ENCODE measurements at regions not wholly inside any gene's neighbourhood (a gene's known extent, or its start where the extent isn't known, plus 50 kb on each side); places are given as distances from the start of the nearest gene placed in this dataset.
"Not testable (repeated sequence)": the region's sequence is repeated elsewhere in the genome, so short reads cannot be mapped to it uniquely, and the experiment has no call there.

DNA sequence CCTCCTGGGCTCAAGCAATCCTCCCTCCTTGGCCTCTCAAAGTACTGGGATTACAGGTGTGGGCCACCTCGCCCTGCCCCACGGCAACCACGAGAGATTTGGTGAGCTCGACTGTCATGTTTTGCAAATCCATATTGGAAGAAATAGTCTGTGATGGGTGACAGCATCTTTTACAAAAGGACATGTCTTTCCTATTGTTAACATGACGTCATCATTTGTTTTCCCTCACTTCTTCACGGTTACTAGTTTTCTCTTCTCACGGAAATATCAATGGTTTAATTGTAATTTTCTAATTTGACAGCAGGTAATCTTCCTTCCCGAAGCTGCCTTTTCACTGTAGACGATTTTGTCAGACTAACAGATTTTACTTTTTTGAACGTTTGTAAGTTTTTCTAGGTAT lies 110.8 kb upstream of the GREM2 start:
- DNase-seq, result no peak

DNA sequence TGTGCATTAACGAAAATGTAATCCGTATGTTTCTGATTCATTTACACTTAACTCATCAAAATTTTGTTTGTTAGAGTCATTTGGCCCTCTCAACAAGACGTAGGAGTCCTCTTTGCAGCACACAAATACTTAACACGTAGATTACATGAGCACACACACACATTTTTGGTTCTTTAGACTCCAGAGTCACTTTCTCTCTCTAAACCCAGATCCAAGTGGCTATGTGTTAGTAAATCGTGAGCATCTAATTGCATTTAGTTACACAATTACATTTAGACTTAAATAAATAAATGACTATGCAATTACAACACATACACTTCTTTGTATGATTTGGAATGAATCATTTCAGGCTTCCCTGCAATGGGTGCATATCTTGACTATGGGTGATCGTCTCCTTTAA lies 109.0 kb upstream of the GREM2 start:
- no peak for DNase-seq

DNA sequence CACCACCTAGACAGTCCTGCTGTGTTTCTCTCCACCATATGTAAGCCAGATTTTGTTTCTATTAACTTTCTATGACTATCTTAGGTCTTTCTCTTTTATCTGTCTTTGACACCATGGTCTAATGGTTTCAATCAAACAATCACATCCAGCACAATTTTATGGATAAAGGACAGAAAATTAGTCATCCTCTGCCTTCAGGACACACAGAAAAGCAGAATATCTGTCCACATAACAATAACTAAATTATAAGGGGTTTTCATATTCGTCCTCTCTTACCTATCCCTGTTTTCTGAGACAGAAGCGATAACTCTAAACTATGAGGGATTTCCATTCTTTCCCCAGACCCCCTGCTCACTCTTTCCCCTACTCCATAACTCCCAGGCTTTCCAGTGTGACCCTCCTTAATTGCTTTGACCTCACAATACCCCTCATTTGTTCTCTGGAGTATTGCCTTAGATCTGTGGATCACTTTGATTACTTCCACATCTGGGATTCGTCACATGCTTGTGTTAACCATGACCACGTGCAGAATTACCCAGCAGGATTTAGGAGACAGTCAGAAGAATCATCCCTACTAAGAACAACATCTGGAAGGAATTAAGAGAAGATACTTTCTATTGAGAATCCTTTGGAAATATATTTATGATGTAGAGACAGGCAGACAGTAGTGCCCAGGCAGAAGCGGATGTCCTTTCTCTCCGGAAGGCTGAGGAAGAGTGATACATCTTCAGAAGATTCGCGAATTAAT lies 108.2 kb upstream of the GREM2 start:
- DNase-seq, result peak; percentile 57

DNA sequence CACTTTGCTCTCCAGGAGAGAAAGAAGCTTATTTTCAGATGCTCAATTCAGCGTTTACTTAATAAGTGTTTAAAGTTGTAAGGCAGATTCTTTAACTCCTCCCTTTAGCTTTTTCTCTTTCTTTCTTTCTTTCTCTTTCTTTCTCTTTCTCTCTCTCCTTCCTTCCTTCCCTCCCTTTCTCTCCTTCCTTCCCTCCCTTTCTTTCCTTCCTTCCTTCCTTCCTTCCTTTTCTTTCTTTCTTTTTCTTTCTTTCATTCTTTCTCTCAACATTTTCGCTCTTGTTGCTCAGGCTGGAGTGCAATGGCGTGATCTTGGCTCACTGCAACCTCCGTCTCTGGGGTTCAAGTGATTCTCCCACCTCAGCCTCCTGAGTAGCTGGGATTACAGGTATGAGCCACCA lies 104.6 kb upstream of the GREM2 start:
- not testable (repeated sequence) for DNase-seq

DNA sequence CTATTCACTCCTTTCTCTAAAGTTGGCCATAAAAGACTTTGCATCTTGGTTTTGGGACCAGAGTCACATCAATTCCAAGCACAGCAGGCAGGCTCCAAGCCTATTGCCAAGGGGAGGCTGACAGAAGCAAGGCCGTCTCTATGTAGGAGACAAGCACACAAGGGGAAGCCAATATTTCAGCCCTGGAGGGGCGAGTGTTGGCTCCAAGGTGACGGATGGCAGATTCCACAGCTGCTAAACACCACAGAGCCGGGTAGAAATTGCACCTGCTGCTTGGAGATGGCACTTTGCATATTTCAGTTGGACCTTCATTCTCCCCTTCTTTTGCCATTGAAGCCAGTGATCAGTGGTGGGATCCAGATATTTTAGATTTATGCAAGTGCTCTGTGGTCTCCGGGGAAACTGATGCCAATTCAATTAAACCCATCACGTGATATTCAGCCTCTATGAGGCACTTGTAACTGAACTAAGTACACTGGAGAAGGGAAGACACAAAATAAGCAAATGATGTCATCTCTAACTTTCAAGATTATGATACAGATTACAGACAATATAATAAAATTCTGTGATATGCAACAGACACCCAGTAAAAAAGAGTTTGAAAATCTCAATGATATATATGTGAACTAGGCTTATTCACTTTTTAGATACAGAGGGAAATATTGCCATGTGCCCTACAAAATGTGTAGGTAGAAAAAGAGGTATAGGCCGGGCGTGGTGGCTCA lies 102.8 kb upstream of the GREM2 start:
- DNase-seq, result no peak

DNA sequence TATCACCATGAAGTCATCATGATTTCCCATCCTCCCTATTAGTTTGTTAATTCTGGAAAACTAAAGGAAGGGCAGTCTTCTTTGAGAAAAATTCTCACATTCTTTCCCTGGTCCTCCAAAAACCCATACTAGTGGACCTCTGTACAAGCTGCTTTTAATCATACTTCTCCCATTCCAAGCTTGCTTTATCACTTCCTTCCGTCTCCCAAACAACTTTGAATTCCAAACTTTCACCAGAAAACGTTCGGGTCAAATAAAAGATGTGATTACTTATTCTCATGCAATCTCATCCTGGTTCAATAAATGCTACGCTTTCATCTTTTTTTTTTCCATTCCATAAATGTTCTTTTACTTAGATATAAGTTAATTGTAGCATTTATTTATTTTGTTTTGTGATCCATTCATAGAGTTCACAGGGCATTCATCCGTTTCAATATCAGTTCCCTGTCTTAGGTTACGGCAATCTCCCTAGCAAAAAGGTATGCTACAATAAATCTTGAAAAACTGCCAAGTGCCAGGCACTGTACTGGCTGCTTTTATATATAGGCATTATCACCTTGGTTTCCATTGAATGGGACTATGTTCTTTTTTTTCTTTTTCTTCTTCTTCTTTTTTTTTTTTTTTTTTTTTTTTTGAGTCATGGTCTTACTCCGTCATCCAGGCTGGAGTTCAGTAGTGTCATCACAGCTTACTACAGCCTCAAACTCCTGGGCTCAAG lies 100.2 kb upstream of the GREM2 start:
- DNase-seq, result peak; percentile 59

DNA sequence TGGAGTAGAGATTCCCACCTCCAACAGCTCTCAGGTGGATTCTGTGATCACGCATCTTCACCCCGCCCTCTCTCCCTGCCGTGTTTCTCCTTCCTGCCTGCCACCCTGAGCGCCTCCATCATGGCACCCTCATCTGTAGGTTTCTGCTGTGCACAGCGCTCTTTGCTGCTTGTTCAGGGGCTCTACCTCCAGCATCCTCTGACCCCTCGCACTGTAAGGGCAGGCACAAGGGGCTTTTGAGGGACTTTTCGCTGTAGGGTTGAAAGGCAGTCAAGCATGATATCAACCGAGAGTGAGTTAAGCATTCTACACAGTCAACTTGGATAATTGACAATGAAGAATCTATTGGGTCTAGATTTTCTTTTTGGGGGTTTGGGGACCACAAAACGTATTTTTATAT lies 99.1 kb upstream of the GREM2 start:
- no peak for DNase-seq

DNA sequence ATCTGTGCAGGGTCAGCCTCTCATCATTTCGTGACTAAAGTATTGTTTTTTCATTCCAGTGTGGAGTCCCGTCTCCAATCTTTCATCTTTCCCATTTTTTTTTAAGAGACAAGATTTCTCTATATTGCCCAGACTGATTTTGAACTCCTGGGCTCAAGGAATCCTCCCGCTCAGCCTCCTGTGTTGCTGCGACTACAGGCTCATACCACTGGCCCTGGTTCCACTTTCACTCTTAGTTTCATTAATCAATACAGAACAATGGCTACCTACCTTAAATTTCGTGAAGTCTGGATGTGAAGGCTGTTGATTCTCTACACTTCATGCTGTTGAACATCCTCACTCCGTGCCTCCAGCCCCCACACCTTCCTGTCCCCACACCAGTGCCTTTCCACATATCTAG lies 97.7 kb upstream of the GREM2 start:
- DNase-seq, result no peak

DNA sequence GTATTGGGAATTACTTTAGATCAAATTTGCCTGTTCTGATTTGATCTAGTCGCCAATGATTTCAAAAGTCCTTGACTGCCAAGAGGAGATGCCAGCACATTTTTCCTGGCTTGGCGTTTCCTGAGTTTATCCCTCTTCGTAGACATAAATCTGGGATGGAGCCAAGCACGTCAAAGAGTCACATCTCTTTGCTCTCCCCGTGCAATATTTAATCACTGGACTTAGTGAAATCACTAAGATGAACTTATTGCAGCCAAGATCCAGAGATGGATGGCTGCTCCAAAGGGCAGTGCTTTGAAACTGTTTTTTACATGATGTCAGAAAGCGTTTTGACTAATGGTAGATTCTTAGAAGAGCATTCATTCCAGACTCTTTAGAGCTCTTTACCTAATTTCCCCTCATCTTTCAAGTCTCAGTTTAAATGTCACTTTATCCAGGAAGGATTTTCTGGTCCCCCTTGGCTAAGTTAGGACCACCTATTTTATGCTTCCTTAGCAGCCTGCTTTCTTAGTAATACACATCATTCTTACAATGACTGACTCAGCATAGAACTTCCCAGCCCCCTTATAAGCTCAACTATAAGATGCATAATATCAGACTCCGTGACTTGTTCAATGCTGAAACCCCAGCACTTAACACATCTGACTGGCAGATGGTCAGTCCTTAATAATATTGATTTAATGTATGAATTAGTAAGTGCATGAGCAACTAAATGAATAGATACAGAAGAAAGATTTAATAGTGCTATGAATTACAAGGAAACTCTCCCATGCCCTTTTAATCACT lies 94.4 kb upstream of the GREM2 start:
- DNase-seq, result peak; percentile 6

DNA sequence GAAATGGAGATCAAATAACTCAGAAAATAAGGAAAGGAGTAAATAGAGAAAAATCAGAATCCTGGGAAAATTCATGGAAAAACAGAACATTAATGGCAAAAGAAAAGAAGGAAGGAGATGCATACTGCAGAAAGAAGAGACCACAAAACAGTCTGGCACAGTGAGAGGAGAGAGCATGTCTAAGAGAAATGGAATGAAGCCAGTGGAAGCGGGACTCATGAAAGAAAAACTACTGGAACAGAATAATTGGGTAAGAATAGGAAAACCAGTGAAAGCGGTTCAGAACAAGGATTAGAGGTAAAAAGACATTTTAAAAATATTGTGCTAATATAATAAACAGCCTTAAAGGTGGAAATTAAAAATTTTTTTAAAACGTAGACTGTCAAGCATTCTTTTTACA lies 93.6 kb upstream of the GREM2 start:
- DNase-seq, result peak; percentile 50

DNA sequence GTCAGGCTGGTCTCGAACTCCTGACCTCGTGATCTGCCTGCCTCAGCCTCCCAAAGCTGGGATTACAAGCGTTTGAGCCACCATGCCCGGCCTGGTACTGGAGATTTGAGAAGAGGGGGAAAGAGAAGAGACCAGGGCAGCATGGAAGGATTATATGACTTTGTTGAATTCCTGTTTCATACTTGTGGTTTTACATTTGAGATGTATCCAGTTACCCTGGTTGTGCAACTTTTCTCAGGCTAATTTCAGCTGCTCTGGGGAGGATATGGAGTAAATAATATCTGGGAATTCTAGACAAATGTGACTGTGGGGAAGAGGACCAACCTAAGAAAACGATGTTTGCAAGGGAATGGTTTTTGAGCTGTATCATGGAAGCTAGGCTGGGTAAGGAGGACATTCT lies 89.5 kb upstream of the GREM2 start:
- DNase-seq, result peak; percentile 81

DNA sequence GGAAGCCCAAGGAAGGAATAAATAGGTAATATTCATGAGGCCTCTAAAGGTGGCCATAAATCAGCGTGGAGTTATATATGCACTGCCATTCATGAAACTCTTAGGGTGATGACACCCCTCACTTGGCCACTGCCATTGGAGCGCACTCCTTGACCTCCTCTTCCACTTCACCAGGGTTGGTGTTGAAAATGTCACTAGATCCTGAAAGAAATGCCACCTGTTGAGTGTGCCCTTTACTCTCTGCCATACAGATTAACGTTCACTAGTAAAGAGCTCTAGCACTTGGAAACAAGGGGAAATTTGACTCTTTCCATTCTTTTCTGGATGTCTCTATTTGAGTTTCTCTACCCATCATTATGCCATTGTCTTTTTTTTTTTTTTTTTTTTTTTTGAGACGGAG lies 83.5 kb upstream of the GREM2 start:
- DNase-seq, result no peak

DNA sequence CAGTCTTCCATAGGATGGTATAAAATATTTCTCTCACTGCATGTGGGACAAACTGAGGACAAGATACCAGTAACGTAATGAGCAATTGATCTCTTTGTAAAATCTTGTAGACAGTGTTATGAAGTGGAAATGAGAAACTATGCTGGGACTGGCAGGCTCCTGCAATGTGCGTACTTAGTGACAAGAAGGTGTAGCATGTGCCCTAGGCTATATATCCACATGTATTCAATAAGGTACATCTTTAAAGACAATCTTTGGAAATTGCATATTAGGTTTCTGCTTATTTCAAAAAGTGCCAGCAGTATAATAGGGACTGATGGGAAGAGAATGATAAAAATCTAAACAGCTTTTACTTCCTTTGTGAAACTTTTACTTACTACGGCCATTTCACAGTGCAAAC lies 81.9 kb upstream of the GREM2 start:
- no peak for DNase-seq

DNA sequence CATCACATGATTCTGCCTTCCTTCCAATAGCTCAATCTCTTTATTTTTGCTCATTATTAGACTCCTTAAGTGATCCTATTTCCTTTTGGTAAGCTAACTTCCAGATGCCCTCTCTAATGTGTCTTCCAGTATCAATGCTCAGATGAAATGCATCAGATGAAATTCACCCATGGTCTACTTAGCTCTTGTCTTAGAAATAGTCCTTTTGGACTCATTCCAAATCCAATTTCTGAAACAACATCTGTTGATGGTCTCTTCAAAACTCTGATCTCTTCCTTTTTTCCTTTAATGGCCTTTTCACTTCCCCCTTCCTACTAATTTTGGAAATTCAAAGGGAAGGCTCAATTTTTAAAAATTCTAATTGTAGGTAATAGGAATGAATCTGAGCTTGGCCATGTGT lies 81.1 kb upstream of the GREM2 start:
- DNase-seq, result no peak

DNA sequence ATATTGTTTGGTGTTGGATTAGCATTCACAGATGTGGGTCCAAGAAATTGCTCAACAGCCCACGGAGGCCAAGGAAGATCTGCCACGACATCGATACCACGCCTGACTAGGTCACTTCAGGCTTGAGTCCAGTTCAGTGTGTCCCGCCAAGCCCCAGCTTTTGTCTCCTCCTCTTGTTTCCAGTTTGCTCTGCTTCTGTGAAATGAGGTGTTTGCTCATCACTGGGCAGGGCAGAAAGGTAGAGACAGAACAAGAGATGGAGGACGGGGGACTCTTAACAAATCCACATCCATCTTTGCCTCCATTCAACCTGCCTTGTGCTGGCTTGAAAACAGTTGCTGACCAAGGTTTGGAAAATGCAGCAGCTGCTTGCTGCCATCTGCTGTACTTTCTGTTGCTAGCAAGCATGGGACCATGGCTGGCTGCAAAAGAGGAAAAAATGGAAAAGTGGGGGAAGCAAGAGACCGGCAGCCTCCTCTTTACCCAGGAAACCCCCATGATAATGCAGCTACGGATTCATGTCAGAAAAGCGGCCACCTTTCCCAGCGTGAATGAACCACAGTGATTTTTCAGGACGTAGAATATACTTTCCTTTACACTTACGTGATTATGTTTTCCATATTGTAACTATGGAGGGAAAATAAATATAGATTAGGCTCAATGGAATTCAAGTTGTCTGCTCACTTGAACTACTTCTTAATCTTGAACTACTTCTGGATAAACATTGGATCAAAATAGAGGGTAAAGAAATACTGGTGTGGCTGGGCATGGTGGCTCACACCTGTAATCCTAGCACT lies 80.2 kb upstream of the GREM2 start:
- DNase-seq, result peak; percentile 62

DNA sequence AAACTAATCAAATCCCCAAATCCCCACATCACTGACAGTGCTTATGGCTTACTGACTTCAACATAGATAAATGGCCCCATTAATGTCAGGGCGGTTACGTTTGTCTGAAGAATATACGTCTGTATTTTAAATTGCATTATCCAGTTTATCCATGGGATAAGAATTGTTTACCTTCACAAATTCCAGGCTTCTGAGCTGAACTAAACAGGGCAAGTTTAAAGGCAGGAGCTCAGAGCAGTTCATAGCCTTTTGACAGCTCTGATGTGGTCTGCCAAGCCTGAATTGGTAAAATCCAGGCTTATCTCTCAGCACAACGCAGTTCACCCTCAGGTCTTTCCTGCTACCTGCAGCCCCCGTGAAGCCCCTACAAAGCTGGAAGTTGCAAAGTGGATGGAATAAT lies 79.5 kb upstream of the GREM2 start:
- no peak for DNase-seq

DNA sequence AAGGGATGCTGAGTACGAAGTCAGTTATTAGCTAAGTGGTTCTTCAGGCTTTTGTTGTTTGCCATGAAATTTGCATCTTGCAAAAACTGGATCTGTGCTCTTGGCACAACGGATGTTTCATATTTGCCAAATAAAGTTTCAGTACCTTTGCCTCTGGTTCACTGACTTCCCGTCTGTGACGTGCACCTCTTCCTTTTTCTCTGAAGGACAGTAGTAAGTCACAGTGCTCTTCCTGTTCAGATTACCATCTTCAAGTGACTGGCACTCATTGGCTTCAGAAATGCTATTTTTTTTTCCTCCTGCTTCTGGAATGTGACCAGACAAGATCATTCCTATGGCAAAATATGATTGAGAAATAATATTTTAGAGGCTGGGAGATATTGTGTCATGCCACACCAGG lies 75.9 kb upstream of the GREM2 start:
- no peak for DNase-seq

DNA sequence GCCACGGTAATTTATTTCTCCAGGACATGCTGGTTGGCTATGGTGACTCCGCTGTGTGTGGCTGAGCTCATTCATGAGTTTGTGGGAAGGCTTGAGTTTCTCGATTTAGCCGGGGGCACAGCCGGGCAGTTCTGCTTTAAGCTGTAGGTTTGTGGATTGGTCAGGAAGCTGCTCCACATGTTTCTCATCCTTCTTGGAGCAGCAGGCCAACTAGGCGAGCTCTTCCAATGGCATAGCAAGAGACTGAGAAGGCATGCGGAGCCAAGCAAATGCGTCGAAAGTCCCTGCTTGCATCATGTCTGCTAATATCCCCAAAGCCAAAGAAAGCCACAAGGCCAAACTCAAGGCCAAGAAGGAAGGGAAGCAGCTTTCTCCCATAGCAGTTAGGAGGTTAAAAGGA lies 71.6 kb upstream of the GREM2 start:
- DNase-seq, result no peak

DNA sequence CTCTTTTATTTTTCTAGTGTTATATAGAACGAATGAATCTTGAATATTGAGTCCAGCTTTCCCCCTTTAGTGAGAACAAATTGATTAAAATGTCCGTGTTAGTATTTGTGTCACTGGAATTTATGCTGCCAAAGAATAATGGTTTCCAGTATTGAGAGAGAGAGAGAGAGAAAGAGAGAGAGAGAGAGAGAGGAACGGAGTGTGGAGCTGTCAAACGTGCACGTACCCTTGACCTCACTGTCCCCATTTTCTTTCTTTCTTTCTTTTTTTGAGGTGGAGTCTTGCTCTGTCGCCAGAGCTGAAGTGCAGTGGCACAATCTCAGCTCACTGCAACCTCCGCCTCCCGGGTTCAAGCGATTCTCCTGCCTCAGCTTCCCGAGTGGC lies 70.9 kb upstream of the GREM2 start:
- no peak for DNase-seq

DNA sequence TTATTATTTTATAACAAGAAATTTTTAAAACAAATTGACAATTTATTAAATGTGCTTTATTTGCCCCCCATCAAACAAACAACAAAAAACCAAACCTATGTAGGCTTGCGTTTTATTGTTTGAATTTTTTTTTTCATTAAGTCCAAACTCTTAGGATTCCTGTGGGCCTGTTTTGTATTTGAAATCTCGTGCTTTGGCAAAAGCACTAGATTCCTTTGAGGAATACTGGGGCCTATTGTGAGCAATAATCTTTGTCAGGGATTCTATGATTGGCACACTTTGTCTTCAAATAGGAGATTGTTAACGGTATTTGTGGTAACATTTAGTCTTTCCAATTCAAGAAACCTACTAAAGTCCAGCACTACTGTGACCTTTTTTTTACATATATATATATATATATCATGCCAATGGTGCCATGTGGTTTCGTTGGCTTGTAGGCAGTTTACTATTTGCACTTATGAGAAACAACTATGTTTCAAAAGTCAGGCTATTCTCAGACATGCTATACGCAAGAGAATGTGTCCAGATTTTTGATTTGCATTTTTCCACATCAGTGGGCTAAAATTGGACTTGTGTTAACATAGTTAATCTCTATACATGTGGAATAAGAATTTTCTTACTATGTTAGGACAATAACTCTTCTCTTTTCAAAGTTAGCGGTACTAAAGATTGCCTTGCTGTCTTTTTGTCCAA lies 70.4 kb upstream of the GREM2 start:
- DNase-seq, result no peak

DNA sequence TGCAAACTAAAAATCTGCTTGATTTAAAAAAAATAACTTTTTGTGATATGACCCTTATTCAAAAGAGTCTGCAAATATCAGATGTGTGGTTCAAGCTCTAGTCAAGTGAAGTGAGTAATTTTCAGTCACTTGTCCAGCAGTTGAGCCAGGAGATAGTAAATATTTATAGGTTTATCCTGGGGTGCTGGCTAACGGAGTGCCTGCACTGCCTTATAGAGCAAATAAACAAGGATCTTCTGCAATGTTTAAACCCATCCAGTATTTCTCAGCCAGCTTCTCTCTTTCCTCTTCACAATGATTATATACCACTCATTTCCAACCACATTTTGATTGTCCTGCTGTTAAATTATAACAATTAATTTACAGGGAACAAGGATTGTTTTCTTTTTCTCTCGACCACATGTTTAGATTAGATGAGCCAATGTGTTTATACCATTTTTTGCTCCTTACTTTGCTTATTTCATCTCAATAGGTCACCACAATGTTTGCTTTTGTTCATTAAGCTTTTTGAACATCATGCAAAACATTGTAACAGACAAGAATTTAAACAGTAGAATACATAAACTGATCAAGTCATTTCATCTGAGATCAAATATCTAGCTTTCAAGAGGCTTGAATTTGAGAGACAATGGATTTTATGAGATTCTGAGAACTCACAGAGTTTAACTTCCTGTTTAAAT lies 60.3 kb upstream of the GREM2 start:
- DNase-seq, result no peak

Measured in EL (cell line).